ENCODE measurements at regions not wholly inside any gene's neighbourhood (a gene's known extent, or its start where the extent isn't known, plus 50 kb on each side); places are given as distances from the start of the nearest gene placed in this dataset.

DNA sequence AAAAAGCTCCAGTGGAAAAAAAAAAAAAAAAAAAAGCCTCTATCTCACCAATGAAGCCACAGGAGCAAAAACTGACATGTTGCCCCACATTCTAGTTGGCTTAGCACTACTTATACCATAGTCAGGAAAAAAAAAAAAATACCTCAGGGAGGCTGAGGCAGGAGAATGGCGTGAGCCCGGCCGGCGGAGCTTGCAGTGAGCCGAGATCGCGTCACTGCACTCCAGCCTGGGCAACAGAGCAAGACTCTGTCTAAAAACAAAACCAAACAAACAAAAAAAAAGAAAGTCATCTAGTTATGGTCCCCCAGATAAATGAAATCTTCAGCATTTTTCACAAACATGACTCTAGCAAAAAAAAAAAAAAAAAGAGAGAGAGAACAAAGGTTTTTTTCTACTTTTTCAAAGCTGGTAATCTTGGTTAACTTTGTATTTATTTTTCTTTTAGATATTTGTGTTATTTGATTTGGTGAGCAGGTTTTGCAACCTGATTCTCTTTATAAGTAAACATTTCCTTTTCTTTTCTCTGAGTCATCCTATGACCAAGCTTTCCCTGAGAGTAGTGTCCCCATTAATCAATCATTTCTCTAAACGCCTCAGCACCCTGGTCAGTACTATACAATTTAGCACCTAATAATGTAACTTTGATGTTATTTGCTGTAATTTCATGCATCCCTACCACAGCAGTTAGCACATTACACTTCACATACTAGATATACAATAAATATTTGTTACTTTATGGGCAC, 273.7 kb upstream of the PIK3C3 start:
- Histone ChIP-seq H3K9me3 (ENCODE audit: insufficient read depth, low read length) (no peaks in the 10 kb centered on the region), H2AFZ (ENCODE audit: low read depth, low read length, severe bottlenecking) (no peak overlapping the region), H3K4me3 (ENCODE audit: insufficient read depth, low read length, poor library complexity, severe bottlenecking) (no peak overlapping the region), H3K36me3 (ENCODE audit: low read length) (no peaks in the 10 kb centered on the region), H4K20me1 (ENCODE audit: low read depth, low read length) (no peaks in the 10 kb centered on the region), H3K9me2 (replicated peaks; ENCODE audit: insufficient read depth, low read length) (no peaks in the 10 kb centered on the region), H3K27me3 (ENCODE audit: low read length) (0 out of 2 replicates have a peak, but pooled peaks cover 2% of the 10 kb centered on the region), H3K9ac (ENCODE audit: low read length) (no peak overlapping the region), H3K79me2 (ENCODE audit: insufficient read depth, low read length) (no peaks in the 10 kb centered on the region), H3K27ac (ENCODE audit: low read depth, low read length) (no peak overlapping the region), H3K4me2 (ENCODE audit: low read depth, low read length, poor library complexity, severe bottlenecking) (no peak overlapping the region), H3F3A (ENCODE audit: insufficient read depth) (no peaks in the 10 kb centered on the region)
- TF ChIP-seq, protein P1, sequence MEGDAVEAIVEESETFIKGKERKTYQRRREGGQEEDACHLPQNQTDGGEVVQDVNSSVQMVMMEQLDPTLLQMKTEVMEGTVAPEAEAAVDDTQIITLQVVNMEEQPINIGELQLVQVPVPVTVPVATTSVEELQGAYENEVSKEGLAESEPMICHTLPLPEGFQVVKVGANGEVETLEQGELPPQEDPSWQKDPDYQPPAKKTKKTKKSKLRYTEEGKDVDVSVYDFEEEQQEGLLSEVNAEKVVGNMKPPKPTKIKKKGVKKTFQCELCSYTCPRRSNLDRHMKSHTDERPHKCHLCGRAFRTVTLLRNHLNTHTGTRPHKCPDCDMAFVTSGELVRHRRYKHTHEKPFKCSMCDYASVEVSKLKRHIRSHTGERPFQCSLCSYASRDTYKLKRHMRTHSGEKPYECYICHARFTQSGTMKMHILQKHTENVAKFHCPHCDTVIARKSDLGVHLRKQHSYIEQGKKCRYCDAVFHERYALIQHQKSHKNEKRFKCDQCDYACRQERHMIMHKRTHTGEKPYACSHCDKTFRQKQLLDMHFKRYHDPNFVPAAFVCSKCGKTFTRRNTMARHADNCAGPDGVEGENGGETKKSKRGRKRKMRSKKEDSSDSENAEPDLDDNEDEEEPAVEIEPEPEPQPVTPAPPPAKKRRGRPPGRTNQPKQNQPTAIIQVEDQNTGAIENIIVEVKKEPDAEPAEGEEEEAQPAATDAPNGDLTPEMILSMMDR (IDR thresholded peaks at IDR 0.05; ENCODE audit: insufficient read depth, low read length, poor library complexity, severe bottlenecking), result no peak
- no peak for TF ChIP-seq EZH2phosphoT487 (conservative IDR thresholded peaks at IDR 0.05; ENCODE audit: low read length)

DNA sequence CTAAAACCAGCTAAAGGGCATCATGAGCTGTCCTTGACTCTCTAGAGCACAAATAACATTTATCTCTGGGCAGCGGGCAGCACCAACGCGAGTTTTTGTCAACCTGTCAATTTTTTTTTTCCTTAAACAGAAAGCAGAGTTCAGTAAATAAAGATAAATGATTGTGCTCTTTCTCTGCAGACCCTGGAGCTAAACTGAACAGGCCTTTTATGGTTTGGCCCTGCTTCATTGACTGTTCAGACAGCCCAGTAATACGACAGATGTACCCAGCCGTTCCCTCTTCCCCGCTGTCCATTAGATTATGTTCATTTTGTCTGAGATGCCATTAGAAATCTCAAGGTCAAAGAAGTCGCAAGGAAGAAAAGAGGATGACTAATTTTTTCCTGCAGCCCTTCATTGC, 280.5 kb upstream of the PIK3C3 start:
- no peak for TF ChIP-seq EZH2phosphoT487 (conservative IDR thresholded peaks at IDR 0.05; ENCODE audit: low read length)
- TF ChIP-seq, protein P1 (IDR thresholded peaks at IDR 0.05; ENCODE audit: insufficient read depth, low read length, poor library complexity, severe bottlenecking), result no peak
- Histone ChIP-seq H4K20me1 (ENCODE audit: low read depth, low read length) (no peaks in the 10 kb centered on the region), H3K9ac (ENCODE audit: low read length) (no peak overlapping the region), H3K9me2 (replicated peaks; ENCODE audit: insufficient read depth, low read length) (no peaks in the 10 kb centered on the region), H2AFZ (ENCODE audit: low read depth, low read length, severe bottlenecking) (no peak overlapping the region), H3K27ac (ENCODE audit: low read depth, low read length) (no peak overlapping the region), H3K4me2 (ENCODE audit: low read depth, low read length, poor library complexity, severe bottlenecking) (no peak overlapping the region), H3K79me2 (ENCODE audit: insufficient read depth, low read length) (no peaks in the 10 kb centered on the region), H3F3A (ENCODE audit: insufficient read depth) (no peaks in the 10 kb centered on the region), H3K9me3 (ENCODE audit: insufficient read depth, low read length) (no peaks in the 10 kb centered on the region), H3K36me3 (ENCODE audit: low read length) (no peaks in the 10 kb centered on the region), H3K27me3 (ENCODE audit: low read length) (no peaks in the 10 kb centered on the region), H3K4me3 (ENCODE audit: insufficient read depth, low read length, poor library complexity, severe bottlenecking) (no peak overlapping the region)

GRCh38 chr18:41666231-41666630, 288.8 kb upstream of the PIK3C3 start:
- TF ChIP-seq, protein P1 (IDR thresholded peaks at IDR 0.05; ENCODE audit: insufficient read depth, low read length, poor library complexity, severe bottlenecking), result no peak
- no peak for TF ChIP-seq EZH2phosphoT487 (conservative IDR thresholded peaks at IDR 0.05; ENCODE audit: low read length)
- no peak overlapping the region for H3K27ac ChIP-seq (ENCODE audit: low read depth, low read length)

More at GRCh38 chr18:41666231-41666630, 288.8 kb upstream of the PIK3C3 start:
- H3K9me3 ChIP-seq (ENCODE audit: insufficient read depth, low read length), result no peaks in the 10 kb centered on the region
- no peak overlapping the region for H3K9ac ChIP-seq (ENCODE audit: low read length)
- H3K4me3 ChIP-seq (ENCODE audit: insufficient read depth, low read length, poor library complexity, severe bottlenecking), result no peak overlapping the region
- no peaks in the 10 kb centered on the region for H3K36me3 ChIP-seq (ENCODE audit: low read length)
- H3F3A ChIP-seq (ENCODE audit: insufficient read depth), result no peaks in the 10 kb centered on the region
- no peak overlapping the region for H2AFZ ChIP-seq (ENCODE audit: low read depth, low read length, severe bottlenecking)
- H3K4me2 ChIP-seq (ENCODE audit: low read depth, low read length, poor library complexity, severe bottlenecking), result no peak overlapping the region
- H3K79me2 ChIP-seq (ENCODE audit: insufficient read depth, low read length), result no peaks in the 10 kb centered on the region
- no peaks in the 10 kb centered on the region for H3K9me2 ChIP-seq (replicated peaks; ENCODE audit: insufficient read depth, low read length)
- no peaks in the 10 kb centered on the region for H4K20me1 ChIP-seq (ENCODE audit: low read depth, low read length)
- no peaks in the 10 kb centered on the region for H3K27me3 ChIP-seq (ENCODE audit: low read length)

Measured in SU-DHL-6 (cell line).